NAMALWA (cell line): ENCODE measurements at regions not wholly inside any gene's neighbourhood (a gene's known extent, or its start where the extent isn't known, plus 50 kb on each side); places are given as distances from the start of the nearest gene placed in this dataset.

Source experiments
- DNase-seq: peaks from one replicate; pipeline ENCODE4 v3.0.0-alpha.2; 2015; ENCODE audit warnings: low spot score

GRCh38 chr15:95259965-95260364 is 1028.6 kb downstream of the MCTP2 start:
- DNase-seq, result no peak

DNA sequence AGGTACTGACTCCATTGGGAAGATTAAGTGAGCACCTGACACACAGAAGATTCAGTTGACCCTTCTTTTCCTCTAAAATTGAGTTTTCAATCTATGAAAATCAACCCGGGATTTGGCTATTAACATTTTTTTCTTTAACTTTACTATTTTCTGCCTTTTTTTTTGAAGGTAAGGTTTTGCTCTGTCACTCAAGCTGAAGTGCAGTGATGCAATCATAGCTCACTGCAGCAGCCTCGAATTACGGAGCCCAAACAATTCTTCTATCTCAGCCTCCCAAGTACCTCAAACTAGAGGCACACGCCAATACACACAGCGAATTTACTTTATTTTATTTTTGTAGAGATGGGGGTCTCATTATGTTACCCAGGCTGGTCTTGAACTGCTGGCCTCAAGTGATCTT is 1029.5 kb downstream of the MCTP2 start:
- no peak for DNase-seq

- no peak for DNase-seq
These were observed 1030.2 kb downstream of the MCTP2 start for GRCh38 chr15:95261546-95261945.

GRCh38 chr15:95261968-95262367 is 1030.6 kb downstream of the MCTP2 start:
- DNase-seq, result no peak

GRCh38 chr15:95262866-95263564 is 1031.7 kb downstream of the MCTP2 start:
- DNase-seq, result no peak

- no peak for DNase-seq
These were observed 1032.4 kb downstream of the MCTP2 start for GRCh38 chr15:95263751-95264150.

DNA sequence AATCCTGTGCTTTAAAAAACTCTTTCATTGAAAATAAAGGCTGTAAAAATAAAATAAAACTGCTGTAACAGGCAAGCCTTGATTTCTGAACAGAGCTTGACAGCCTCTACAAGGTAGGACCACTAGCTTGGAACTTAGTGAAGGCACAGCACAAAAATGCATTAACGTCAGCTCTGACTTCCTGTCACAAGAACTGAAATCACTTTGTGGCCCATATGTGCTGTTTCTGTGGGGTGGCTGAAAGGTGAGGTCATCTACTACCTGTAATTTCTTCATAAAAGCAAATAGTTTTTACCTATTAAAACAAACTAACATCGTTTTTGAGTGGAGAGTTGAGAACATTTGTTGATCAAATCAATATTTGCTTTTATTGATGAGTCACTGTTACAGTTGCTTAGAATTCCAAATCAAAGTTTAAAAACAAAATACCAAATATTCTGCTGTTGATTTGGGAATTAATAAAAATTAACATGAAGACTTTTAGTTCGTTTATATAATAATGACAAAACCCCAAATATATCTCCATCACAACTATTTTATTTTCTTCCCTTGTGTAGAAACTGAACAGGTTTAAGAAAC is 1034.1 kb downstream of the MCTP2 start:
- DNase-seq, result no peak

DNA sequence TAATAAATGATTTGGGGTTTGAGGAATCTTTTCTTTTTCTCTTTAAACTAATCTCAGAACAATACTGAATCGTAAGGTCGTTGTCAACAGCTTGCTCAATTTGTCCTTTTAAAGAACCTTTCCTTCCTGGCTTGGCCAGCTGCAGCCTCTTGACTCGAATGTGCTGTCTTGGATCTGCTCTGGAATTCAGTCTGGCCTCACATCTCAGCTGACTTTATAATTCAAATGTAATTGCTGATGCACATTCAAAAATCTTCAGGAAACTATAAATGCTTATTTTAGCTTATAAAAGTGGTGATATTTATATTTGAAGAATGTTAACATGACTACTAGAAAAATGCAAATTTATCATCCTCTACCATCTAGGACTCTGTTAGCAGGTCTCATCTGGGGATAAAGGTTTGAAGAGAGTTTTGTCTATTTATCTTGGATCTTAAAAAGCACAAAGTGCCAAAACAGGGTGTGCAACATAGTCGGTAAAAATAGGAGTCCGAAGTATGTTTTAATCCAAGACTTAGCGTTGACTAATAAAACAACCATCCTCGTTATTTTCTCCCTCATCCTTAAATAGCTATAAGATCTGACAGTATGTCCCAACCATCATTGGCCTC is 1035.2 kb downstream of the MCTP2 start:
- no peak for DNase-seq

DNA sequence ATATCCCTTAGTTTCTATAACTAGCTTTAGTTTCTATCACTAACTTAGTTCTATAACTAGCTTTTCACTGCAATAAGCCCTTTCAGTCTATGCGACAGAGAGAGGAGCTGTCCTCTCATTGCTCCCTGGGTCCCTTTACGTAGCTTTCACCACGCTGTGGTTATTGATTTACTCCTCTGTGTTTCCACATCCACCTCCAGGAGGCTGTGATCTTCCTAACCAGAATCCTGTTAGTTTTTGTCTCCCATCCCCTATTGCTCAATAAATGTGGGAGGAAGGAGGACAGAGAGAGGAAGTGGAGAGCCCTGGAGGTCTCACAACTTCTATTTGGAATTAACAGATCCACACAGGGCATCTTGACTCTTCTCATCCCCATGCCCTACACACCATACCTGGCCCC is 1036.1 kb downstream of the MCTP2 start:
- DNase-seq, result no peak

GRCh38 chr15:95269242-95270183 is 1038.2 kb downstream of the MCTP2 start:
- no peak for DNase-seq

DNA sequence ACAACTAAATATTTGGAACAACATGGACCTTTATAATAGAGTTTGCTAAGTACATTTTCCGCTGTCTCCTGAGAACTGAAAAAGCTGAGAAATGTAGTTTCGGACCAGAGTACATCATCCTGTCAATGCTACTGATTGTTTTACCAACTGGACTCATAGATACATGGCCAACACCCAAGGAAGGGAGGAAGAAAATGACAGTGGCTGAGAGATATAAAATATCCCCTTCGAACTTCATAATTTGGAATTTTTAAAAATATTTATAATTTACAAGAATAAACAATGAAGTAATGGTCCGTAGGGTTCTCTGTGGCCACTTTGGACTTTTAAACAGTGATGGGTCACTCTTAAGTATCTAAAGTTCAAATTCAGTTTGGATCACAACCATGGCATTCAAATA is 1042.7 kb downstream of the MCTP2 start:
- DNase-seq, result no peak

GRCh38 chr15:95277266-95277665 is 1045.9 kb downstream of the MCTP2 start:
- no peak for DNase-seq

DNA sequence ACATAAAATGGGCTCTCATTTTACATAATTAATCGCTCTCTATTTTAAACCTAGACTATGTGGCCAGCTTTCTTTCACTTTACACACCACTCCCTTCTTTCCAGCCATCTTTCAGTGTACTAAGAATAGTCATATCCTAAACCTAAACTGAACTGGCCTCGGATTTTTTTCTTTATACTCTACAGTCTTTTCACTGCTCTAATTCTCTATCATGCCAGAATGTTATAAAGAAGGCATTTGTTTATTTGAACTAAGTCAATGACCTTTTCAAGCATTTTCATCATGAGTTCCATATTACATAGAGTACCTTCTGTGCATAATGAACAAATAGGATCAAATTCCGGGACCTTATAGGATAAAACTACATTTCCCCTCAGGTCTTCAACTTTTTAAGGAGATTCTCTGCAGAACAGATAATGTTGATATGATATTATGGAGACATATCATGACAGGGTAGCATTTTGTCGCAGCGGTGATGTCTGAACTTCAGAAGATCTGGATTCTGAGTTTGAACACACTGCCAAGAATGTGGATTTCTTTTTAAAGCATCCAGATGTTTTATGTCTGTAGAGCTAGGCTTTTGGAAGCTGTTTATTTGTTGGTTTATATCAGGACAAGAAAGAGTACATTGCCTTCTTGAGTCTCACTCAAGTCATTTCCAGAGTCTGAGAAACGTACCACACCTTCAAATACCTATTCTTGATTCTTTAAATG is 1047.3 kb downstream of the MCTP2 start:
- DNase-seq, result no peak

DNA sequence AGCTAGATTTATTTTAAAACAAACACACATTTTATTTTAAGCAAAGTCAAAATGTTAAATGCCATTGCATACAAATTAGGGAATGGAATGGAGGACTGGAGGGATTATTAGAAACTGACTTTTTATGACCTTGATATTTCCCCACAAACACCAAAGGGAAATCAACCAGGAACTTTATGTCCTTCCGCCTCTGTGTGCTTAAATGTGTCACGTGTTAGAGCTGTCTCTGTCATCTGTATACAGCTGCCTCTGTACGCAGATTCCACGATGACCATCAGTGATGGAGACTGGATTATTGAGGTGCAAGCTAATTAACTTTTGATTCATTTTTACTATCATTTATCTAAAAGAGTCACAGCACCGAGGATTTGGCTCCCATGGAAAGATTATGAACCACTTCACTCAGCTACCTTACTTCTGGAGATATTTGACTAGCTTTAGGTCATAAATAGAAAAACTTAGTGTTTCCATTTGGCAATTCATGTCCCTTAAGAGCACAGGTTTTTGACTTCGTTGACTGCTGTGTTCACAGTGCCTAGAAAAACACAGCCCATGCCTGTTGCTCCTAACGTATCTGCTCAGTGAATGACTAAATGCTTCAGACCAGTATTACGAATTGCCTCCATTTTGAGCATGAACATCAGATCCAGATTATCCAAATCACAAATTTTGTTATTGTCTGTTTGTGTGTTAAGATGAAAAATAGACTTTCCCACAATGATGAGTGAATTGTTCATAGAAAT is 1048.1 kb downstream of the MCTP2 start:
- DNase-seq, result no peak

DNA sequence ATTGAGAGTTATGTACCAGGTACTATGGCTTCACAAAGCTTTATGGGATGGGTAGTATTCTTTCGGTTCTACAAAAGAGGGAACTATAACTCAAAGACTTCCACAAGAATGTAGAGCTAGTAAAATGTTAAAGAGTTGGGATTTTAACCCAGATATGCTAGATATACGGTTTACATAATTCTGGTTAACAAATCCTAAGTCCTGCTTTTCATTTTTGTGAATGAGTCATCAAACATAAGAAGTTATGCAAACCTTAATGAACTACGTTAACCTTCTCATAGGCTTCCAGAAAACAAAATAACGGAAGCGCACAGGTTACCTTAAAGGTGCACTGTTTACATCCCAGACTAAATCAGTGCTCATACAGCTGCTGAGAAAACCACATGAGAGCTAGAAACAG is 1049.3 kb downstream of the MCTP2 start:
- DNase-seq, result no peak

- no peak for DNase-seq
These were observed 1049.0 kb upstream of the NR2F2 start for GRCh38 chr15:95281470-95281869.

- no peak for DNase-seq
These were observed 1046.0 kb upstream of the NR2F2 start for GRCh38 chr15:95284492-95284891.

GRCh38 chr15:95284933-95285421 is 1045.5 kb upstream of the NR2F2 start:
- no peak for DNase-seq

GRCh38 chr15:95286352-95286880 is 1044.1 kb upstream of the NR2F2 start:
- DNase-seq, result no peak

GRCh38 chr15:95287720-95288103 is 1042.8 kb upstream of the NR2F2 start:
- DNase-seq, result no peak

DNA sequence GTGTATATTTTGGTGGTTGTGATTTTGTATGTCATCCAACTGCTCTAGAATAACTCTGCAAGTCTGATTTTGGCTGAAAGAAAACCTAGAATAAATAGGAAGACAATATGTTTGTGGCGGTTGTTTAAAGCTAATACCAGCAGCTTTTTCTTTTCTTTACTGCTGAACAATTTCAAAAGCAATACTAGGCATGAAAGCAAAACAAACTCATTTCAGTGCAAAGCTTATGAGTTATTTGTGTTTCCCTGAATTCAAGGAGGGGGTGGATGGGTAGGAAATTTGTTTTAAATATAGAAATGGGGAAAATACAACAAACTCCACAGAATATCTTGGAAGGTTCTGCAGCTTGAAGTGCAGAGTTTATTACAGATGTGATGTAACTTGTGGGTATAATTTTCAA is 1041.9 kb upstream of the NR2F2 start:
- no peak for DNase-seq
